SK-N-SH treated with all-trans-retinoic acid at 6 μM for 48 hours (cell line): ENCODE measurements at regions not wholly inside any gene's neighbourhood (a gene's known extent, or its start where the extent isn't known, plus 50 kb on each side); places are given as distances from the start of the nearest gene placed in this dataset.

Source experiments
- OSR1 ChIP-seq: fragments of 250-450 bp; sonication (Bioruptor Pico); IDR thresholded peaks from 2 replicates; pipeline ENCODE4 v1.8.0; 2022; ENCODE audit warnings: moderate library complexity, mild to moderate bottlenecking, inconsistent platforms
- RARB ChIP-seq: fragments of 250-450 bp; sonication (Bioruptor Pico); IDR thresholded peaks from 2 replicates; pipeline ENCODE4 v1.8.0; 2021; ENCODE audit warnings: mild to moderate bottlenecking, moderate library complexity
- ZNF565 ChIP-seq: fragments of 450-650 bp; formaldehyde crosslinking; conservative IDR thresholded peaks from 2 replicates; pipeline ENCODE4 v1.5.0; 2020; ENCODE audit warnings: low read depth, mild to moderate bottlenecking, moderate library complexity
- TF ChIP-seq, protein P1 (sequence below): fragments of 250-450 bp; sonication (Bioruptor Pico); IDR thresholded peaks from 2 replicates; pipeline ENCODE4 v1.5.1; 2020; ENCODE audit warnings: low read depth, mild to moderate bottlenecking, moderate library complexity

DNA sequence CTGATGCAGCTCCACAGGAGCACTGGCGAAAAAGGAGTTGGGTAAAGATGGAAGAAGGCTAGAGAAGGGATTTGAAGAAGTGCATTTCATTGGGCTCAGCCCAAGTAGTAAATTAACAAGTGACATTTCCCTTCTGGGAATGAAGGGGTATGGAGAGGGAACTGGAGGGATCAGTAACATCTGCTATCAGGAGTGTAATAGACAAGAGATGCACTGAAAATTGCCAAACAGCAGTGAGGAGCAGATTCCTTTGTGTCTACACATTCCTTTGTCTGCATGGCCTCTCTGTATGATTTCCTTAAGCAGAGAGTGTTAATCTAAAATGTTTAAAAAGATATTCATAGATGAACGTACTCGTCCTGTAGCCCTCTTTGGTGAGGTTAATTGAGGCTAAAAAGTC is 148.2 kb upstream of the FERD3L start:
- TF ChIP-seq, protein P1, sequence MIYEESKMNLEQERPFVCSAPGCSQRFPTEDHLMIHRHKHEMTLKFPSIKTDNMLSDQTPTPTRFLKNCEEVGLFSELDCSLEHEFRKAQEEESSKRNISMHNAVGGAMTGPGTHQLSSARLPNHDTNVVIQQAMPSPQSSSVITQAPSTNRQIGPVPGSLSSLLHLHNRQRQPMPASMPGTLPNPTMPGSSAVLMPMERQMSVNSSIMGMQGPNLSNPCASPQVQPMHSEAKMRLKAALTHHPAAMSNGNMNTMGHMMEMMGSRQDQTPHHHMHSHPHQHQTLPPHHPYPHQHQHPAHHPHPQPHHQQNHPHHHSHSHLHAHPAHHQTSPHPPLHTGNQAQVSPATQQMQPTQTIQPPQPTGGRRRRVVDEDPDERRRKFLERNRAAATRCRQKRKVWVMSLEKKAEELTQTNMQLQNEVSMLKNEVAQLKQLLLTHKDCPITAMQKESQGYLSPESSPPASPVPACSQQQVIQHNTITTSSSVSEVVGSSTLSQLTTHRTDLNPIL (CRISPR knock-in tag), result no peak
- TF ChIP-seq OSR1 (CRISPR knock-in tag) (no peak), ZNF565 (no peak), RARB (no peak)
